Progenitor cell of endocrine pancreas (in vitro differentiated cells): ENCODE measurements at regions not wholly inside any gene's neighbourhood (a gene's known extent, or its start where the extent isn't known, plus 50 kb on each side); places are given as distances from the start of the nearest gene placed in this dataset.
"Not testable (repeated sequence)": the region's sequence is repeated elsewhere in the genome, so short reads cannot be mapped to it uniquely, and the experiment has no call there.

Source experiments
- DNase-seq: peaks from one replicate; pipeline ENCODE4 v3.0.0; 2021; ENCODE audit warnings: low spot score; ENCODE audit not compliant: unreplicated experiment
- H3K27ac Mint-ChIP-seq: 2 replicates; pipeline ENCODE4 v1.8.0; 2021; ENCODE audit warnings: mild to moderate bottlenecking, moderate library complexity, mixed read lengths
- H3K27me3 Mint-ChIP-seq: 2 replicates; pipeline ENCODE4 v1.8.0; 2021; ENCODE audit warnings: mixed read lengths
- H3K36me3 Mint-ChIP-seq: 2 replicates; pipeline ENCODE4 v1.8.0; 2022; ENCODE audit warnings: mixed read lengths; ENCODE audit not compliant: insufficient read depth
- H3K4me1 Mint-ChIP-seq: 2 replicates; pipeline ENCODE4 v1.8.0; 2021; ENCODE audit warnings: low read depth, mixed read lengths
- H3K4me3 Mint-ChIP-seq: 2 replicates; pipeline ENCODE4 v1.8.0; 2021; ENCODE audit warnings: low read depth, mild to moderate bottlenecking, moderate library complexity, mixed read lengths
- H3K9me3 Mint-ChIP-seq: 2 replicates; pipeline ENCODE4 v1.8.0; 2021; ENCODE audit warnings: low read depth, mixed read lengths
- CTCF ChIP-seq: fragments of 200-600 bp; sonication (generic); IDR thresholded peaks from one replicate; pipeline ENCODE4 v1.5.0; 2021; ENCODE audit warnings: antibody characterized with exemption, mild to moderate bottlenecking; ENCODE audit not compliant: unreplicated experiment

- no peak for TF ChIP-seq CTCF
- Mint-ChIP-seq H3K4me1 (peaks cover 3% of the 10 kb centered on the region), H3K9me3 (no peaks in the 10 kb centered on the region), H3K27me3 (no peaks in the 10 kb centered on the region), H3K36me3 (no peaks in the 10 kb centered on the region), H3K27ac (no peak overlapping the region), H3K4me3 (no peak overlapping the region)
- DNase-seq: no peak
Measured at GRCh38 chr9:36499174-36499890, 73.4 kb upstream of the MELK start.

GRCh38 chr9:36493564-36493963 lies 79.1 kb upstream of the MELK start:
- DNase-seq, H3K4me1 Mint-ChIP-seq, H3K36me3 Mint-ChIP-seq, H3K27me3 Mint-ChIP-seq, H3K9me3 Mint-ChIP-seq, H3K4me3 Mint-ChIP-seq: not testable (repeated sequence)
- peak overlapping the region; percentile 33 for H3K27ac Mint-ChIP-seq

GRCh38 chr9:36492865-36493264 lies 79.8 kb upstream of the MELK start:
- H3K36me3 Mint-ChIP-seq: no peaks in the 10 kb centered on the region
- H3K4me1 Mint-ChIP-seq: peaks cover 6% of the 10 kb centered on the region
- no peak overlapping the region for H3K27ac Mint-ChIP-seq
- DNase-seq: no peak
- peaks cover 3% of the 10 kb centered on the region for H3K27me3 Mint-ChIP-seq
- H3K9me3 Mint-ChIP-seq: no peaks in the 10 kb centered on the region
- no peak overlapping the region for H3K4me3 Mint-ChIP-seq
- no peak for TF ChIP-seq CTCF

- DNase-seq: no peak
- Mint-ChIP-seq H3K36me3 (no peaks in the 10 kb centered on the region), H3K27me3 (peaks cover 3% of the 10 kb centered on the region), H3K4me1 (peaks cover 16% of the 10 kb centered on the region), H3K4me3 (no peak overlapping the region), H3K9me3 (no peaks in the 10 kb centered on the region), H3K27ac (no peak overlapping the region)
- no peak for TF ChIP-seq CTCF
Measured at GRCh38 chr9:36489453-36489852, 83.2 kb upstream of the MELK start.

- no peaks in the 10 kb centered on the region for H3K9me3 Mint-ChIP-seq
- peak overlapping the region; percentile 84 for H3K4me3 Mint-ChIP-seq
- TF ChIP-seq CTCF: no peak
- H3K27me3 Mint-ChIP-seq: peaks cover 3% of the 10 kb centered on the region
- H3K36me3 Mint-ChIP-seq: no peaks in the 10 kb centered on the region
- H3K4me1 Mint-ChIP-seq: peaks cover 18% of the 10 kb centered on the region
- H3K27ac Mint-ChIP-seq: peak overlapping the region; percentile 13
- DNase-seq: no peak
Measured at GRCh38 chr9:36488389-36488756, 84.3 kb upstream of the MELK start.
